Vagina (tissue), 2 donors: ENCODE measurements at regions not wholly inside any gene's neighbourhood (a gene's known extent, or its start where the extent isn't known, plus 50 kb on each side); places are given as distances from the start of the nearest gene placed in this dataset.

Experiments
- CTCF ChIP-seq, 3 experiments: fragments of 450-650 bp in 2 of 3; fragments of 200-600 bp in 1 of 3; sonication (generic) in 1 of 3; IDR thresholded peaks; one replicate each; pipeline ENCODE4 v1.5.1; 2017 to 2019; ENCODE audit warnings: antibody characterized with exemption in 3 of 3, mild to moderate bottlenecking in 2 of 3, moderate library complexity in 2 of 3
- POLR2A ChIP-seq, 2 donors: fragments of 450-650 bp; IDR thresholded peaks; one replicate each; pipeline ENCODE4 v1.6.1; 2017; ENCODE audit warnings: antibody characterized with exemption in 2 of 2, mild to moderate bottlenecking in 2 of 2, moderate library complexity in 2 of 2
- POLR2AphosphoS5 ChIP-seq, 2 donors: sonication (generic); formaldehyde crosslinking; IDR thresholded peaks; one replicate each; pipeline ENCODE4 v1.9.0; 2017; ENCODE audit warnings: antibody characterized with exemption in 2 of 2, mild to moderate bottlenecking in 2 of 2, low read depth in 1 of 2; ENCODE audit not compliant: insufficient read depth in 1 of 2

GRCh38 chr11:92410526-92410925, 185.9 kb downstream of the FAT3 start:
- TF ChIP-seq CTCF (IDR thresholded peaks at IDR 0.05): no peak
- TF ChIP-seq POLR2A (IDR thresholded peaks at IDR 0.05): no peak
- no peak for TF ChIP-seq POLR2AphosphoS5 (IDR thresholded peaks at IDR 0.05; ENCODE audit: insufficient read depth in 1 of 2, low read depth in 1 of 2)
